SJSA1 (cell line): ENCODE measurements at regions not wholly inside any gene's neighbourhood (a gene's known extent, or its start where the extent isn't known, plus 50 kb on each side); places are given as distances from the start of the nearest gene placed in this dataset.
"Not testable (repeated sequence)": the region's sequence is repeated elsewhere in the genome, so short reads cannot be mapped to it uniquely, and the experiment has no call there.

Experiments used
- DNase-seq, 2 experiments: peaks; one replicate each; pipeline ENCODE4 v3.0.0-alpha.2; 2015 to 2020; ENCODE audit warnings: low spot score in 2 of 2, low read depth in 1 of 2
- H3K27ac ChIP-seq: fragments of 250-450 bp; sonication (Bioruptor Pico); 2 replicates; pipeline ENCODE4 v1.5.1; 2020; ENCODE audit warnings: mild to moderate bottlenecking, moderate library complexity
- H3K27me3 ChIP-seq: fragments of 250-450 bp; sonication (Bioruptor Pico); replicated peaks from 2 replicates; pipeline ENCODE4 v1.5.1; 2020; ENCODE audit warnings: mild to moderate bottlenecking, moderate library complexity
- H3K36me3 ChIP-seq: fragments of 250-450 bp; sonication (Bioruptor Pico); 2 replicates; pipeline ENCODE4 v1.5.1; 2020; ENCODE audit warnings: mild to moderate bottlenecking
- H3K4me1 ChIP-seq: fragments of 250-450 bp; sonication (Bioruptor Pico); replicated peaks from 2 replicates; pipeline ENCODE4 v1.6.1; 2021; ENCODE audit warnings: mild to moderate bottlenecking
- H3K4me3 ChIP-seq: fragments of 250-450 bp; sonication (Bioruptor Pico); 2 replicates; pipeline ENCODE4 v1.5.1; 2020; ENCODE audit warnings: mild to moderate bottlenecking
- H3K9me3 ChIP-seq: fragments of 250-450 bp; sonication (Bioruptor Pico); replicated peaks from 2 replicates; pipeline ENCODE4 v1.5.1; 2020; ENCODE audit warnings: mild to moderate bottlenecking

- peak overlapping the region; percentile 71 for H3K27ac ChIP-seq
- peaks cover 6% of the 10 kb centered on the region; the same call in 1 of the 2 replicates for H3K9me3 ChIP-seq
These were observed 297.3 kb upstream of the LYZL1 start for GRCh38 chr10:28991333-28992270.

GRCh38 chr10:28993056-28993455, 295.8 kb upstream of the LYZL1 start:
- Histone ChIP-seq H3K9me3 (peaks cover 6% of the 10 kb centered on the region; the same call in 1 of the 2 replicates), H3K4me1 (peaks cover 43% of the 10 kb centered on the region), H3K4me3 (no peak overlapping the region), H3K27me3 (no peaks in the 10 kb centered on the region), H3K27ac (no peak overlapping the region), H3K36me3 (no peaks in the 10 kb centered on the region)
- no peak for DNase-seq

More at GRCh38 chr10:28991333-28992270, 297.3 kb upstream of the LYZL1 start:
- no peak overlapping the region for H3K4me3 ChIP-seq
- peaks cover 34% of the 10 kb centered on the region for H3K4me1 ChIP-seq
- no peaks in the 10 kb centered on the region for H3K36me3 ChIP-seq
- no peaks in the 10 kb centered on the region for H3K27me3 ChIP-seq
- peak; percentile 60 to 74 for DNase-seq

GRCh38 chr10:28993861-28994260, 295.0 kb upstream of the LYZL1 start:
- Histone ChIP-seq H3K27me3 (no peaks in the 10 kb centered on the region), H3K4me3 (no peak overlapping the region), H3K4me1 (peaks cover 43% of the 10 kb centered on the region), H3K36me3 (no peaks in the 10 kb centered on the region), H3K9me3 (peaks cover 6% of the 10 kb centered on the region; the same call in 1 of the 2 replicates), H3K27ac (no peak overlapping the region)
- DNase-seq: no peak

- peaks cover 43% of the 10 kb centered on the region for H3K4me1 ChIP-seq
- DNase-seq, H3K27ac ChIP-seq: not testable (repeated sequence)
These were observed 294.1 kb upstream of the LYZL1 start for GRCh38 chr10:28994802-28995201.

GRCh38 chr10:28995497-28995896, 293.4 kb upstream of the LYZL1 start:
- no peaks in the 10 kb centered on the region for H3K27me3 ChIP-seq
- peaks cover 6% of the 10 kb centered on the region; the same call in 1 of the 2 replicates for H3K9me3 ChIP-seq
- H3K27ac ChIP-seq: no peak overlapping the region
- H3K4me3 ChIP-seq: no peak overlapping the region
- no peak for DNase-seq
- H3K36me3 ChIP-seq: no peaks in the 10 kb centered on the region
- H3K4me1 ChIP-seq: peaks cover 43% of the 10 kb centered on the region

More at GRCh38 chr10:28994802-28995201, 294.1 kb upstream of the LYZL1 start:
- not testable (repeated sequence) for H3K4me3 ChIP-seq, H3K27me3 ChIP-seq, H3K9me3 ChIP-seq, H3K36me3 ChIP-seq

- no peak overlapping the region for H3K27ac ChIP-seq
- DNase-seq: peak in 1 of 2 experiments; percentile 47
- no peaks in the 10 kb centered on the region for H3K36me3 ChIP-seq
- H3K4me1 ChIP-seq: peaks cover 37% of the 10 kb centered on the region
- peaks cover 6% of the 10 kb centered on the region; the same call in 1 of the 2 replicates for H3K9me3 ChIP-seq
- H3K4me3 ChIP-seq: no peak overlapping the region
- H3K27me3 ChIP-seq: no peaks in the 10 kb centered on the region
These were observed 292.5 kb upstream of the LYZL1 start for GRCh38 chr10:28996345-28996744.

GRCh38 chr10:28996947-28997551, 291.8 kb upstream of the LYZL1 start:
- Histone ChIP-seq H3K27ac (no peak overlapping the region), H3K4me1 (peaks cover 30% of the 10 kb centered on the region), H3K9me3 (peaks cover 3% of the 10 kb centered on the region; the same call in 1 of the 2 replicates), H3K36me3 (no peaks in the 10 kb centered on the region), H3K4me3 (no peak overlapping the region), H3K27me3 (no peaks in the 10 kb centered on the region)
- DNase-seq: no peak

- Histone ChIP-seq H3K27me3 (no peaks in the 10 kb centered on the region), H3K36me3 (no peaks in the 10 kb centered on the region), H3K4me3 (no peak overlapping the region), H3K9me3 (no peaks in the 10 kb centered on the region), H3K4me1 (peaks cover 25% of the 10 kb centered on the region), H3K27ac (no peak overlapping the region)
- no peak for DNase-seq
These were observed 291.1 kb upstream of the LYZL1 start for GRCh38 chr10:28997734-28998133.

GRCh38 chr10:29001801-29002200, 287.1 kb upstream of the LYZL1 start:
- Histone ChIP-seq H3K36me3 (no peaks in the 10 kb centered on the region), H3K4me1 (peaks cover 10% of the 10 kb centered on the region), H3K27me3 (no peaks in the 10 kb centered on the region), H3K27ac (no peak overlapping the region), H3K9me3 (no peaks in the 10 kb centered on the region), H3K4me3 (no peak overlapping the region)
- DNase-seq: no peak

- H3K27me3 ChIP-seq, DNase-seq, H3K36me3 ChIP-seq, H3K4me3 ChIP-seq, H3K27ac ChIP-seq, H3K4me1 ChIP-seq, H3K9me3 ChIP-seq: not testable (repeated sequence)
These were observed 285.9 kb upstream of the LYZL1 start for GRCh38 chr10:29003014-29003413.

GRCh38 chr10:29005988-29006387, 282.9 kb upstream of the LYZL1 start:
- Histone ChIP-seq H3K4me3 (no peak overlapping the region), H3K36me3 (no peaks in the 10 kb centered on the region), H3K9me3 (no peaks in the 10 kb centered on the region), H3K27me3 (no peaks in the 10 kb centered on the region), H3K27ac (no peak overlapping the region), H3K4me1 (no peaks in the 10 kb centered on the region)
- DNase-seq: no peak

GRCh38 chr10:29007370-29007747, 281.5 kb upstream of the LYZL1 start:
- no peaks in the 10 kb centered on the region for H3K36me3 ChIP-seq
- DNase-seq: no peak
- no peaks in the 10 kb centered on the region for H3K27me3 ChIP-seq
- H3K4me1 ChIP-seq: peaks cover 8% of the 10 kb centered on the region; the same call in 1 of the 2 replicates
- H3K27ac ChIP-seq: no peak overlapping the region
- H3K9me3 ChIP-seq: no peaks in the 10 kb centered on the region
- H3K4me3 ChIP-seq: no peak overlapping the region

- H3K4me3 ChIP-seq: no peak overlapping the region
- no peaks in the 10 kb centered on the region for H3K27me3 ChIP-seq
- no peak for DNase-seq
- no peaks in the 10 kb centered on the region for H3K9me3 ChIP-seq
- H3K4me1 ChIP-seq: peaks cover 8% of the 10 kb centered on the region; the same call in 1 of the 2 replicates
- no peaks in the 10 kb centered on the region for H3K36me3 ChIP-seq
- H3K27ac ChIP-seq: no peak overlapping the region
These were observed 280.9 kb upstream of the LYZL1 start for GRCh38 chr10:29007748-29008610.
